Glutamatergic neuron (in vitro differentiated cells): ENCODE measurements at regions not wholly inside any gene's neighbourhood (a gene's known extent, or its start where the extent isn't known, plus 50 kb on each side); places are given as distances from the start of the nearest gene placed in this dataset.

ENCODE experiments used
- DNase-seq: peaks from one replicate; pipeline ENCODE4 v3.0.0; 2022
- H3K27ac Mint-ChIP-seq: one replicate; pipeline ENCODE4 v1.8.0; 2020; ENCODE audit warnings: mild to moderate bottlenecking, mixed read lengths, inconsistent platforms; ENCODE audit not compliant: unreplicated experiment
- H3K27me3 Mint-ChIP-seq: one replicate; pipeline ENCODE4 v1.8.0; 2020; ENCODE audit warnings: mild to moderate bottlenecking, moderate library complexity, mixed read lengths, inconsistent platforms; ENCODE audit not compliant: unreplicated experiment
- H3K36me3 Mint-ChIP-seq: one replicate; pipeline ENCODE4 v1.8.0; 2020; ENCODE audit warnings: mild to moderate bottlenecking, mixed read lengths, inconsistent platforms; ENCODE audit not compliant: unreplicated experiment
- H3K4me1 Mint-ChIP-seq: one replicate; pipeline ENCODE4 v1.8.0; 2020; ENCODE audit warnings: mild to moderate bottlenecking, low read depth, mixed read lengths, inconsistent platforms; ENCODE audit not compliant: unreplicated experiment
- H3K4me3 Mint-ChIP-seq: one replicate; pipeline ENCODE4 v1.8.0; 2020; ENCODE audit warnings: mild to moderate bottlenecking, mixed read lengths, inconsistent platforms; ENCODE audit not compliant: unreplicated experiment
- H3K9me3 Mint-ChIP-seq: one replicate; pipeline ENCODE4 v1.8.0; 2020; ENCODE audit warnings: mild to moderate bottlenecking, moderate library complexity, mixed read lengths, inconsistent platforms; ENCODE audit not compliant: unreplicated experiment
- TF ChIP-seq, protein P1 (sequence below): fragments of 200-600 bp; sonication (generic); IDR thresholded peaks from one replicate; pipeline ENCODE4 v1.5.0; 2021; ENCODE audit not compliant: partially characterized antibody, unreplicated experiment

GRCh38 chr5:124231230-124231629 is 515.2 kb downstream of the ZNF608 start:
- TF ChIP-seq, protein P1, sequence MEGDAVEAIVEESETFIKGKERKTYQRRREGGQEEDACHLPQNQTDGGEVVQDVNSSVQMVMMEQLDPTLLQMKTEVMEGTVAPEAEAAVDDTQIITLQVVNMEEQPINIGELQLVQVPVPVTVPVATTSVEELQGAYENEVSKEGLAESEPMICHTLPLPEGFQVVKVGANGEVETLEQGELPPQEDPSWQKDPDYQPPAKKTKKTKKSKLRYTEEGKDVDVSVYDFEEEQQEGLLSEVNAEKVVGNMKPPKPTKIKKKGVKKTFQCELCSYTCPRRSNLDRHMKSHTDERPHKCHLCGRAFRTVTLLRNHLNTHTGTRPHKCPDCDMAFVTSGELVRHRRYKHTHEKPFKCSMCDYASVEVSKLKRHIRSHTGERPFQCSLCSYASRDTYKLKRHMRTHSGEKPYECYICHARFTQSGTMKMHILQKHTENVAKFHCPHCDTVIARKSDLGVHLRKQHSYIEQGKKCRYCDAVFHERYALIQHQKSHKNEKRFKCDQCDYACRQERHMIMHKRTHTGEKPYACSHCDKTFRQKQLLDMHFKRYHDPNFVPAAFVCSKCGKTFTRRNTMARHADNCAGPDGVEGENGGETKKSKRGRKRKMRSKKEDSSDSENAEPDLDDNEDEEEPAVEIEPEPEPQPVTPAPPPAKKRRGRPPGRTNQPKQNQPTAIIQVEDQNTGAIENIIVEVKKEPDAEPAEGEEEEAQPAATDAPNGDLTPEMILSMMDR = no peak
- peaks cover 4% of the 10 kb centered on the region for H3K9me3 Mint-ChIP-seq
- H3K27ac Mint-ChIP-seq = no peak overlapping the region
- peaks cover 17% of the 10 kb centered on the region for H3K4me1 Mint-ChIP-seq
- H3K27me3 Mint-ChIP-seq = no peaks in the 10 kb centered on the region
- DNase-seq = no peak
- peaks cover 14% of the 10 kb centered on the region for H3K36me3 Mint-ChIP-seq
- no peak overlapping the region for H3K4me3 Mint-ChIP-seq

GRCh38 chr5:124230456-124230855 is 516.0 kb downstream of the ZNF608 start:
- DNase-seq = no peak
- H3K4me1 Mint-ChIP-seq = peaks cover 15% of the 10 kb centered on the region
- peaks cover 14% of the 10 kb centered on the region for H3K36me3 Mint-ChIP-seq
- H3K9me3 Mint-ChIP-seq = peaks cover 4% of the 10 kb centered on the region
- no peak overlapping the region for H3K27ac Mint-ChIP-seq
- TF ChIP-seq, protein P1 = no peak
- no peak overlapping the region for H3K4me3 Mint-ChIP-seq
- no peaks in the 10 kb centered on the region for H3K27me3 Mint-ChIP-seq

GRCh38 chr5:124229352-124229751 is 517.1 kb downstream of the ZNF608 start:
- Mint-ChIP-seq H3K27me3 (no peaks in the 10 kb centered on the region), H3K9me3 (peaks cover 4% of the 10 kb centered on the region), H3K4me3 (no peak overlapping the region), H3K36me3 (peaks cover 14% of the 10 kb centered on the region), H3K4me1 (peaks cover 7% of the 10 kb centered on the region), H3K27ac (no peak overlapping the region)
- no peak for DNase-seq
- TF ChIP-seq, protein P1 = no peak

- H3K4me1 Mint-ChIP-seq = no peaks in the 10 kb centered on the region
- DNase-seq = no peak
- TF ChIP-seq, protein P1 = no peak
- H3K4me3 Mint-ChIP-seq = no peak overlapping the region
- H3K27ac Mint-ChIP-seq = no peak overlapping the region
- peaks cover 4% of the 10 kb centered on the region for H3K9me3 Mint-ChIP-seq
- no peaks in the 10 kb centered on the region for H3K27me3 Mint-ChIP-seq
- H3K36me3 Mint-ChIP-seq = peaks cover 14% of the 10 kb centered on the region
These were observed 518.5 kb downstream of the ZNF608 start for GRCh38 chr5:124227914-124228313.

DNA sequence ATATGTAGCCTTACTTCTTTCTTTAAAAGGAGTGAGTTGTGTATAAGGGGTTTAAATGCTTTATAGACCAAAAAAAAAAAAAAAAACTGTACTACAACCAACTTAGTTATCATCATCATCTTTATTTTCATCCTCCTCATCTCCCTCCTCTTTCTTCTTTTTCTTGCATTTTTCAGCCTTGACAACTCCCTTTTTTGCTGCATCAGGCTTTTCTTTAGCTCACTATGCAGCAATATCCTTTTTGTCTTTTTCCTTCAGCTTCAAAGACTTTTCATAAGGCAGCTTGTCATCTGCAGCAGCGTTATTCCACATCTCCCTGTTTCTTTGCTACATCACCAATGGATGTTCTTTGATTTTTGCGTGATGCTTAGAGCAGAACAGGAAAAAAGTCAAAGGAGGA is 526.0 kb downstream of the ZNF608 start:
- Mint-ChIP-seq H3K4me1 (no peaks in the 10 kb centered on the region), H3K4me3 (no peak overlapping the region), H3K27ac (no peak overlapping the region), H3K36me3 (peaks cover 8% of the 10 kb centered on the region), H3K27me3 (no peaks in the 10 kb centered on the region), H3K9me3 (peaks cover 3% of the 10 kb centered on the region)
- DNase-seq = no peak
- TF ChIP-seq, protein P1 = no peak
